Body of pancreas (tissue), 4 donors: ENCODE measurements at regions not wholly inside any gene's neighbourhood (a gene's known extent, or its start where the extent isn't known, plus 50 kb on each side); places are given as distances from the start of the nearest gene placed in this dataset.

Source experiments
- CTCF ChIP-seq, 7 experiments: fragments of 450-650 bp in 4 of 7; fragments of 200-600 bp in 3 of 7; sonication (generic) in 3 of 7; IDR thresholded peaks; one replicate each; pipeline ENCODE4 v1.5.1; 2016 to 2019; ENCODE audit warnings: antibody characterized with exemption in 7 of 7
- POLR2A ChIP-seq, 3 donors: fragments of 450-650 bp; IDR thresholded peaks; one replicate each; pipeline ENCODE4 v1.6.1; 2016; ENCODE audit warnings: antibody characterized with exemption in 3 of 3, mild to moderate bottlenecking in 2 of 3

DNA sequence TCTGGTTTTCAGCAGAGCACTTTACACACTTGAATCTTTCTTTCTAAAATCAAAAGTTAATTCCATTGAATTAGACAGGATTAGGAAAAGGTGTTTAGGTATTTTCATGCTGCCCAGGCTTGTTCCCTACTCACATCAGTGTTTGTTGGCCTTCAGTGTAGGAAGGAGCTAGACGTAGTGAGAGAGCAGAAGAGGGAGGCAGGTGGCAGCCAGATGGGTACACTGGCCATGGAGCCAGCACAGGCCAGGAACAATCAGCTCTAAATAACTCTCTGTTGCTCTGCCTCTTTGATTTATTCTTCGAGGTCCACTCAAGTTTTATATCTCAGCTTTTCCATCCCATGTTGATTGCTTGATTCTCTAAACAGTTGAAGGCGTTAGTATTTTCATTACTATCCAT lies 529.6 kb downstream of the PSAT1 start:
- TF ChIP-seq CTCF (IDR thresholded peaks at IDR 0.05), result no peak
- TF ChIP-seq POLR2A (IDR thresholded peaks at IDR 0.05), result no peak
